ENCODE measurements at regions not wholly inside any gene's neighbourhood (a gene's known extent, or its start where the extent isn't known, plus 50 kb on each side); places are given as distances from the start of the nearest gene placed in this dataset.

DNA sequence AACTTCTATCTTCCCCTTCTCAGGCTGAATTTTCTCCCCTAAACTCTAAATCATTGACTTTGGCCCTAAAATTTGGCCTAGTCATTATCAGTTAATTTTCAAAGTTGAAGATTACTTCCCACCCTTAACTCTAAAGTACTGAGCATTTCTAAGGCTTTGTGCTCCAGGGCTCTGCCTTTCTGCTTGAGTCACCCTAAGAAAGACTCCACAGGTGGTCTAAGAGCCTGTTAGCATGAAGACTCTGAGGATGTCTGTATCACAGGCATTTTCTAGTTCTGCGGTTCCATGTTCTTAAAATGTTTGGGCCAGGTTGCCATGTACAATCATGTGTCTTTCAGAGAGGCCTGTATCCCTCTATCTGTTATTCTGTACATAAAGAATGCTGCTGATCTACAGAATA is 808.1 kb upstream of the MANEA start:
- TF ChIP-seq, protein P1, sequence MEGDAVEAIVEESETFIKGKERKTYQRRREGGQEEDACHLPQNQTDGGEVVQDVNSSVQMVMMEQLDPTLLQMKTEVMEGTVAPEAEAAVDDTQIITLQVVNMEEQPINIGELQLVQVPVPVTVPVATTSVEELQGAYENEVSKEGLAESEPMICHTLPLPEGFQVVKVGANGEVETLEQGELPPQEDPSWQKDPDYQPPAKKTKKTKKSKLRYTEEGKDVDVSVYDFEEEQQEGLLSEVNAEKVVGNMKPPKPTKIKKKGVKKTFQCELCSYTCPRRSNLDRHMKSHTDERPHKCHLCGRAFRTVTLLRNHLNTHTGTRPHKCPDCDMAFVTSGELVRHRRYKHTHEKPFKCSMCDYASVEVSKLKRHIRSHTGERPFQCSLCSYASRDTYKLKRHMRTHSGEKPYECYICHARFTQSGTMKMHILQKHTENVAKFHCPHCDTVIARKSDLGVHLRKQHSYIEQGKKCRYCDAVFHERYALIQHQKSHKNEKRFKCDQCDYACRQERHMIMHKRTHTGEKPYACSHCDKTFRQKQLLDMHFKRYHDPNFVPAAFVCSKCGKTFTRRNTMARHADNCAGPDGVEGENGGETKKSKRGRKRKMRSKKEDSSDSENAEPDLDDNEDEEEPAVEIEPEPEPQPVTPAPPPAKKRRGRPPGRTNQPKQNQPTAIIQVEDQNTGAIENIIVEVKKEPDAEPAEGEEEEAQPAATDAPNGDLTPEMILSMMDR (IDR thresholded peaks at IDR 0.05 in 4 of 5, conservative IDR thresholded peaks at IDR 0.05 in 1 of 5): no peak
- TF ChIP-seq POLR2A (IDR thresholded peaks at IDR 0.05): no peak

Measured in gastrocnemius medialis (tissue), 4 donors.